ENCODE measurements at regions not wholly inside any gene's neighbourhood (a gene's known extent, or its start where the extent isn't known, plus 50 kb on each side); places are given as distances from the start of the nearest gene placed in this dataset.
A peak's percentile ranks its signal among the peaks of the same experiment; 100 is the strongest.

GRCh38 chr5:99639905-99640304, 711.1 kb upstream of the CHD1 start:
- Histone ChIP-seq H3K18ac (ENCODE audit: extremely low read depth, low read length) (no peak overlapping the region), H3K79me2 (ENCODE audit: control insufficient read depth in 1 of 2, insufficient read depth in 2 of 2, low read length in 2 of 2) (no peaks in the 10 kb centered on the region), H3K27ac (ENCODE audit: low read depth, low read length) (no peak overlapping the region), H2AK5ac (ENCODE audit: low read depth, low read length) (no peak overlapping the region), H2BK5ac (ENCODE audit: low read depth, low read length) (no peak overlapping the region), H3K23me2 (ENCODE audit: low read depth, low read length) (no peaks in the 10 kb centered on the region), H4K20me1 (replicated peaks in 1 of 2; ENCODE audit: control insufficient read depth in 1 of 2, insufficient read depth in 2 of 2, low read length in 2 of 2) (no peaks in the 10 kb centered on the region), H2BK15ac (ENCODE audit: low read length) (no peak overlapping the region), H3K79me1 (ENCODE audit: low read depth, low read length) (no peaks in the 10 kb centered on the region), H2AFZ (ENCODE audit: low read length) (0 out of 2 replicates have a peak overlapping the region, but pooled peaks have one; percentile 35), H2BK120ac (replicated peaks; ENCODE audit: low read depth, low read length) (no peak overlapping the region), H3K4me2 (ENCODE audit: insufficient read depth in 1 of 2, low read depth in 2 of 2, low read length in 2 of 2) (no peak overlapping the region), H2BK12ac (ENCODE audit: low read depth, low read length) (no peak overlapping the region), H3K23ac (ENCODE audit: insufficient read length) (no peak overlapping the region), H3K4me3 (ENCODE audit: extremely low read depth in 1 of 4, insufficient read depth in 2 of 4, low read depth in 3 of 4, low read length in 4 of 4) (no peak overlapping the region), H3K14ac (ENCODE audit: insufficient read length) (no peak overlapping the region), H3K56ac (replicated peaks; ENCODE audit: insufficient read length, low read depth, low read length) (no peak overlapping the region), H3K9ac (replicated peaks in 1 of 4; ENCODE audit: extremely low read depth in 1 of 4, low read depth in 3 of 4, low read length in 3 of 4) (no peak overlapping the region), H3K4ac (replicated peaks; ENCODE audit: insufficient read length, low read depth, low read length) (no peak overlapping the region), H3K4me1 (replicated peaks in 1 of 4; ENCODE audit: control insufficient read depth in 3 of 4, insufficient read depth in 4 of 4, low read length in 3 of 4) (no peaks in the 10 kb centered on the region), H3K36me3 (ENCODE audit: control insufficient read depth in 2 of 4, insufficient read depth in 4 of 4, low read length in 3 of 4) (no peaks in the 10 kb centered on the region), H3K9me3 (ENCODE audit: insufficient read depth in 2 of 2, low read depth in 1 of 2, low read length in 1 of 2) (no peaks in the 10 kb centered on the region), H2BK20ac (ENCODE audit: low read length) (no peak overlapping the region), H4K5ac (ENCODE audit: insufficient read length, low read depth, low read length) (no peak overlapping the region), H3K27me3 (replicated peaks in 1 of 4; ENCODE audit: control insufficient read depth in 3 of 4, extremely low read depth in 1 of 4, insufficient read depth in 3 of 4, low read length in 3 of 4) (no peaks in the 10 kb centered on the region), H4K8ac (ENCODE audit: extremely low read depth, insufficient read depth, low read length) (no peak overlapping the region), H4K91ac (replicated peaks; ENCODE audit: insufficient read length, low read length) (no peak overlapping the region)
- FAIRE-seq (no peak), DNase-seq (ENCODE audit: low read depth in 1 of 2, low spot score in 2 of 2) (no peak)
- POLR2A ChIA-PET (ENCODE audit: partially characterized antibody), result no interaction called here
- TF ChIP-seq SIX5 (IDR thresholded peaks at IDR 0.05; ENCODE audit: low read depth, low read length) (no peak), E2F6 (IDR thresholded peaks at IDR 0.05) (no peak), CHD1 (IDR thresholded peaks at IDR 0.05; ENCODE audit: low read depth, low read length) (no peak), POLR2A (IDR thresholded peaks at IDR 0.05; ENCODE audit: control extremely low read depth in 1 of 2, low read depth in 2 of 2, low read length in 2 of 2) (no peak), TAF7 (optimal IDR thresholded peaks at IDR 0.05; ENCODE audit: borderline replicate concordance, low read depth, low read length) (no peak), CBX5 (IDR thresholded peaks at IDR 0.05; ENCODE audit: low read depth, low read length) (no peak), EP300 (IDR thresholded peaks at IDR 0.05; ENCODE audit: borderline replicate concordance in 1 of 2, low read depth in 2 of 2, low read length in 2 of 2) (no peak)
- CTCF ChIA-PET (ENCODE audit: partially characterized antibody), result no interaction called here

Data from H1 (cell line).